HepG2 (cell line): ENCODE measurements at regions not wholly inside any gene's neighbourhood (a gene's known extent, or its start where the extent isn't known, plus 50 kb on each side); places are given as distances from the start of the nearest gene placed in this dataset.

Experiments used
- ATAC-seq: fragments of 200-7000 bp; cut with Tn5 transposase; 3 replicates; pipeline ENCODE4 v1.9.1; 2020; ENCODE audit warnings: mild to moderate bottlenecking, moderate library complexity
- BruUV-seq: library from RNA; stranded (reverse); fragments of 400-500 nt; replicated peaks from 2 replicates; lab custom pipeline; 2021; lab: Mats Ljungman, UMichigan
- CTCF ChIA-PET: fragments of 300-600 bp; formaldehyde crosslinking; extraction: SDS; loops from one replicate; lab custom pipeline; 2021; ENCODE audit warnings: low total read pairs, inconsistent platforms, low intra/inter-chr PET ratio; lab: Yijun Ruan, JAX
- POLR2A ChIA-PET: fragments of 350-600 bp; sonication (Branson Sonifier 250); formaldehyde crosslinking; loops from one replicate; lab custom pipeline; 2020; ENCODE audit warnings: antibody characterized with exemption, inconsistent platforms; lab: Yijun Ruan, JAX
- DNase-seq: peaks from one replicate; pipeline ENCODE4 v3.0.0-alpha.2; 2015; ENCODE audit warnings: low spot score
- FAIRE-seq: peaks from 3 replicates; lab custom pipeline; 2011; peaks lifted over from hg19 to GRCh38; lab: Jason Lieb, UNC
- H2AFZ ChIP-seq: one replicate; pipeline ENCODE4 v1.6.1; 2011; ENCODE audit warnings: low read length, inconsistent platforms
- H3K27ac ChIP-seq: fragments of 300-600 bp; 3 replicates; pipeline ENCODE4 v1.8.0; 2011; ENCODE audit warnings: mixed run types, mild to moderate bottlenecking, mixed read lengths, low read length, inconsistent platforms; ENCODE audit not compliant: insufficient read depth; ENCODE audit errors: extremely low read length
- H3K27me3 ChIP-seq, 2 experiments: fragments of 200-600 bp in 1 of 2; 2 replicates in 1 of 2; 3 replicates in 1 of 2; pipeline versions ENCODE4 v1.6.0 to v1.8.0; 2011; ENCODE audit warnings: low read length in 2 of 2, mild to moderate bottlenecking in 2 of 2, moderate library complexity in 2 of 2, inconsistent platforms in 1 of 2; ENCODE audit not compliant: insufficient read depth in 2 of 2, control insufficient read depth in 1 of 2
- H3K36me3 ChIP-seq, 2 experiments: fragments of 200-600 bp in 1 of 2; replicated peaks in 1 of 2; 2 replicates in 1 of 2; 3 replicates in 1 of 2; pipeline versions ENCODE4 v1.5.1 to v1.8.0; 2011; ENCODE audit warnings: low read length in 2 of 2, inconsistent platforms in 1 of 2; ENCODE audit not compliant: insufficient read depth in 2 of 2, control insufficient read depth in 1 of 2
- H3K4me1 ChIP-seq: 2 replicates; pipeline ENCODE4 v1.5.1; 2012; ENCODE audit warnings: low read length, inconsistent platforms; ENCODE audit not compliant: insufficient read depth
- H3K4me2 ChIP-seq: 2 replicates; pipeline ENCODE4 v1.6.0; 2011; ENCODE audit warnings: low read depth, low read length, inconsistent platforms
- H3K4me3 ChIP-seq, 3 experiments: fragments of 200-600 bp in 1 of 3; sonication (generic), shearing (Covaris generic) in 1 of 3; replicated peaks in 1 of 3; 2 replicates each; pipeline ENCODE4 v1.5.1; 2011 to 2016; ENCODE audit warnings: low read length in 3 of 3, inconsistent platforms in 2 of 3, low read depth in 2 of 3, mild to moderate bottlenecking in 2 of 3, control low read depth in 1 of 3, mixed read lengths in 1 of 3; ENCODE audit not compliant: insufficient read depth in 1 of 3
- H3K79me2 ChIP-seq: one replicate; pipeline ENCODE4 v1.6.1; 2011; ENCODE audit warnings: low read length, inconsistent platforms; ENCODE audit not compliant: insufficient read depth
- H3K9ac ChIP-seq: 2 replicates; pipeline ENCODE4 v1.6.0; 2011; ENCODE audit warnings: mild to moderate bottlenecking, low read depth, low read length, inconsistent platforms; ENCODE audit not compliant: insufficient read depth
- H3K9me3 ChIP-seq: 2 replicates; pipeline ENCODE4 v1.5.1; 2012; ENCODE audit warnings: mild to moderate bottlenecking, low read length
- H4K20me1 ChIP-seq: 2 replicates; pipeline ENCODE4 v1.6.0; 2011; ENCODE audit warnings: inconsistent platforms, mild to moderate bottlenecking, low read length, moderate library complexity; ENCODE audit not compliant: insufficient read depth
- ATAD3A ChIP-seq: sonication (generic); formaldehyde crosslinking; IDR thresholded peaks from 2 replicates; pipeline ENCODE4 v1.4.0; 2020; ENCODE audit warnings: missing genetic modification reagents
- HHEX ChIP-seq: IDR thresholded peaks from 2 replicates; pipeline ENCODE4 v1.6.1; 2016; ENCODE audit warnings: control low read depth
- NR0B2 ChIP-seq: sonication (generic); formaldehyde crosslinking; IDR thresholded peaks from 2 replicates; pipeline ENCODE4 v1.4.0; 2020; ENCODE audit warnings: mild to moderate bottlenecking, missing genetic modification reagents
- PLSCR1 ChIP-seq: sonication (generic); formaldehyde crosslinking; IDR thresholded peaks from 2 replicates; pipeline ENCODE4 v1.5.0; 2020; ENCODE audit warnings: missing genetic modification reagents, mild to moderate bottlenecking, borderline replicate concordance
- RAD51 ChIP-seq: fragments of 450-650 bp; IDR thresholded peaks from 2 replicates; pipeline ENCODE4 v1.6.1; 2016; ENCODE audit warnings: borderline replicate concordance
- SKI ChIP-seq: fragments of 450-650 bp; IDR thresholded peaks from one replicate; pipeline ENCODE4 v1.6.1; 2018; ENCODE audit warnings: mild to moderate bottlenecking; ENCODE audit not compliant: partially characterized antibody
- THAP11 ChIP-seq: IDR thresholded peaks from 2 replicates; pipeline ENCODE4 v1.6.1; 2016; ENCODE audit warnings: missing biosample characterization, missing genetic modification reagents
- ZNF512 ChIP-seq: sonication (generic); formaldehyde crosslinking; IDR thresholded peaks from 2 replicates; pipeline ENCODE4 v1.4.0; 2020; ENCODE audit warnings: mild to moderate bottlenecking, missing genetic modification reagents
- WGBS: methylation state at CpG from one replicate; pipeline ENCODE4 v1.1.6; 2017; ENCODE audit warnings: low lambda C conversion rate; 5-methylcytosine and 5-hydroxymethylcytosine counted together
- in situ Hi-C: cut with HindIII; loops from 2 replicates; pipeline ENCODE4 v1.10.0; 2017; ENCODE audit warnings: low pct_unique_long_range_greater_than_20kb; ENCODE audit not compliant: extremely low pct_ligation_motif_present
- intact Hi-C: fragments of 100-400 bp; cut with micrococcal nuclease; formaldehyde crosslinking; loops from one replicate; pipeline ENCODE4 v1.10.0; 2022; ENCODE audit not compliant: unreplicated experiment

- intact Hi-C loops: no loop called here
- CTCF ChIA-PET: no interaction called here
- BruUV-seq: no TSS peak
Measured at GRCh38 chr3:66639809-66640356, 139.1 kb upstream of the LRIG1 start.

GRCh38 chr3:66642019-66642418 is 141.2 kb upstream of the LRIG1 start:
- no peak for ATAC-seq
- TF ChIP-seq PLSCR1 (CRISPR knock-in tag) (no peak), HHEX (CRISPR knock-in tag) (no peak), SKI (no peak), RAD51 (no peak), NR0B2 (CRISPR knock-in tag) (no peak)
- CTCF ChIA-PET: no interaction called here
- Histone ChIP-seq H4K20me1 (no peaks in the 10 kb centered on the region), H2AFZ (no peak overlapping the region), H3K27me3 (no peaks in the 10 kb centered on the region; a peak in 1 of 5 replicates), H3K27ac (no peak overlapping the region), H3K4me1 (peaks cover 9% of the 10 kb centered on the region; the same call in 1 of the 2 replicates), H3K4me3 (no peak overlapping the region), H3K4me2 (no peak overlapping the region), H3K9me3 (no peaks in the 10 kb centered on the region), H3K36me3 (no peaks in the 10 kb centered on the region), H3K79me2 (no peaks in the 10 kb centered on the region), H3K9ac (no peak overlapping the region)
- FAIRE-seq: no peak
- no TSS peak for BruUV-seq
- in situ Hi-C loops (no loop called here), intact Hi-C loops (no loop called here)
- POLR2A ChIA-PET: no interaction called here
- WGBS: 3% methylated on average over 4 of the region's 4 CpGs
- no peak for DNase-seq

More at GRCh38 chr3:66639809-66640356, 139.1 kb upstream of the LRIG1 start:
- FAIRE-seq: no peak
- TF ChIP-seq ZNF512 (CRISPR knock-in tag) (no peak), ATAD3A (CRISPR knock-in tag) (no peak), THAP11 (CRISPR knock-in tag) (no peak)
- ATAC-seq: no peak
- no peaks in the 10 kb centered on the region for H3K79me2 ChIP-seq
- H3K4me3 ChIP-seq: no peak overlapping the region
- WGBS: 38% methylated on average over 3 of the region's 3 CpGs
- peaks cover 9% of the 10 kb centered on the region; the same call in 1 of the 2 replicates for H3K4me1 ChIP-seq
- no peak overlapping the region for H3K27ac ChIP-seq
- H4K20me1 ChIP-seq: no peaks in the 10 kb centered on the region
- H3K9me3 ChIP-seq: no peaks in the 10 kb centered on the region
- in situ Hi-C loops: no loop called here
- POLR2A ChIA-PET: no interaction called here
- no peak for DNase-seq
- H3K9ac ChIP-seq: no peak overlapping the region
- no peak overlapping the region for H3K4me2 ChIP-seq
- H3K36me3 ChIP-seq: no peaks in the 10 kb centered on the region
- H2AFZ ChIP-seq: no peak overlapping the region
- H3K27me3 ChIP-seq: peaks cover 0 to under 1% of the 10 kb centered on the region in 2 experiments; a peak in 1 of 5 replicates
